ENCODE measurements at regions not wholly inside any gene's neighbourhood (a gene's known extent, or its start where the extent isn't known, plus 50 kb on each side); places are given as distances from the start of the nearest gene placed in this dataset.

GRCh38 chr5:53180991-53181390 lies 71.4 kb upstream of the MOCS2 start:
- no peak for TF ChIP-seq EZH2 (IDR thresholded peaks at IDR 0.05; ENCODE audit: low read length)
- no peak for TF ChIP-seq CTCF (optimal IDR thresholded peaks at IDR 0.05 in 1 of 3, IDR thresholded peaks at IDR 0.05 in 1 of 3, conservative IDR thresholded peaks at IDR 0.05 in 1 of 3; ENCODE audit: extremely low read depth in 1 of 3, insufficient read depth in 2 of 3, low read length in 3 of 3)

All from keratinocyte (primary cell).